Thyroid gland (tissue), 4 donors: ENCODE measurements at regions not wholly inside any gene's neighbourhood (a gene's known extent, or its start where the extent isn't known, plus 50 kb on each side); places are given as distances from the start of the nearest gene placed in this dataset.

Experiments
- POLR2A ChIP-seq, 2 donors: fragments of 450-650 bp; IDR thresholded peaks; one replicate each; pipeline ENCODE4 v1.6.1; 2017; ENCODE audit warnings: antibody characterized with exemption in 2 of 2, mild to moderate bottlenecking in 2 of 2, moderate library complexity in 1 of 2
- TF ChIP-seq, protein P1 (sequence below), 6 experiments: fragments of 200-600 bp in 3 of 6; fragments of 450-650 bp in 3 of 6; sonication (generic) in 3 of 6; IDR thresholded peaks; one replicate each; pipeline ENCODE4 v1.5.1; 2016 to 2019; ENCODE audit warnings: antibody characterized with exemption in 6 of 6, mild to moderate bottlenecking in 2 of 6, inconsistent platforms in 1 of 6, moderate library complexity in 1 of 6

DNA sequence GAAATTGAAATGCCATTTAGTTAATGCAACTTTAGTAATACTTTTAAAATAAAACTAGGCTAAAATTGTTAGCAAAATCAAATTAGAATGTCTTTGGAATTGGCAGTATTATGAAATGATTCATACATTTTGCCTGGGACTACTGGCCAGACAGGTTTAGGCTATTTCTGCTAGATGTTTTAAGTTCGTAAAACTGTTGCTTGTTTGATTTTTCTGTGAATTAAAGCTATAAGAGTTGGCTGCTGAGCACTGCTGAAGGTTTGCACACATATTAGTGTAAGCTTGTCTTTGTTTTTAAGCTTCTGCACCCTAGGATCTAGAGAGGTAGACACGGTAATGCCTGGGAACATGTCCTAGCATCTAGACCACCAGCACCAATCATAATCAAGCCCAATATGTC lies 1094.6 kb upstream of the ADGRL4 start:
- TF ChIP-seq, protein P1, sequence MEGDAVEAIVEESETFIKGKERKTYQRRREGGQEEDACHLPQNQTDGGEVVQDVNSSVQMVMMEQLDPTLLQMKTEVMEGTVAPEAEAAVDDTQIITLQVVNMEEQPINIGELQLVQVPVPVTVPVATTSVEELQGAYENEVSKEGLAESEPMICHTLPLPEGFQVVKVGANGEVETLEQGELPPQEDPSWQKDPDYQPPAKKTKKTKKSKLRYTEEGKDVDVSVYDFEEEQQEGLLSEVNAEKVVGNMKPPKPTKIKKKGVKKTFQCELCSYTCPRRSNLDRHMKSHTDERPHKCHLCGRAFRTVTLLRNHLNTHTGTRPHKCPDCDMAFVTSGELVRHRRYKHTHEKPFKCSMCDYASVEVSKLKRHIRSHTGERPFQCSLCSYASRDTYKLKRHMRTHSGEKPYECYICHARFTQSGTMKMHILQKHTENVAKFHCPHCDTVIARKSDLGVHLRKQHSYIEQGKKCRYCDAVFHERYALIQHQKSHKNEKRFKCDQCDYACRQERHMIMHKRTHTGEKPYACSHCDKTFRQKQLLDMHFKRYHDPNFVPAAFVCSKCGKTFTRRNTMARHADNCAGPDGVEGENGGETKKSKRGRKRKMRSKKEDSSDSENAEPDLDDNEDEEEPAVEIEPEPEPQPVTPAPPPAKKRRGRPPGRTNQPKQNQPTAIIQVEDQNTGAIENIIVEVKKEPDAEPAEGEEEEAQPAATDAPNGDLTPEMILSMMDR (IDR thresholded peaks at IDR 0.05) = no peak
- TF ChIP-seq POLR2A (IDR thresholded peaks at IDR 0.05) = no peak
